ENCODE measurements at regions not wholly inside any gene's neighbourhood (a gene's known extent, or its start where the extent isn't known, plus 50 kb on each side); places are given as distances from the start of the nearest gene placed in this dataset.

DNA sequence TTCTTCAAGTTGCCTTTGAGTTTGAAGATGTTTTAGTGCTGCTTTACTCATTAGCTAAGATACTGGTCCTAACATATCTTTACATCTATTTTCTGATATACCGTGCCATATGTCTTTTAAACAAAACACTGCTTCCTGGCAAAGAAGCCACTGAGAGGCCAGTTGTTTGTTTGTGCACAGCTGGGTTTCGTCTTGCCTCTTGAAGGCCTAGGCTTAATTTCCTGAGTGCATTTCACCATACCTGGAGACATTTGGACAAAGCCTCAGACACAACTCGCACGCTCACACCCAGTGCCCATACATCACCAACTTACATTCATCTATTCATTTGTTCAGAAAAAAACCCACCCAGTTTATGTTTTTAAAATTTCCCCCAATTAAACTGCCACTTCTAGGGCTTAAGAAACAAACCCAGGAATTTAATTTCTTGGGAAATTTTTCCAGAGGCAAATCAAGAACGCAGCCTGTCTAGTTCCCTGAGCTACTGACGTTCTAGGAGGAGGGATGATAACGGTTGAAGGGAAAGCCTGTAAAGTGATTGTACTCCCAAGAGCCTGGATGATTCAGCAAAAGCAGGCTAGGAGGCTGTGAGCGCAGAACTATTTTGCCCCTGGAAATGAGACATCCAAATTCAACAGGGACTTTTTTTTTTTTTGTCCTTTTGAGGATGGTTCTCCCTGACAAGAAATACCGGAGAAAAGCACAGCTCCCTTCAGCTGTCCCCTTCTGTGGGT, 77.7 kb downstream of the OLIG3 start:
- TF ChIP-seq, protein P1, sequence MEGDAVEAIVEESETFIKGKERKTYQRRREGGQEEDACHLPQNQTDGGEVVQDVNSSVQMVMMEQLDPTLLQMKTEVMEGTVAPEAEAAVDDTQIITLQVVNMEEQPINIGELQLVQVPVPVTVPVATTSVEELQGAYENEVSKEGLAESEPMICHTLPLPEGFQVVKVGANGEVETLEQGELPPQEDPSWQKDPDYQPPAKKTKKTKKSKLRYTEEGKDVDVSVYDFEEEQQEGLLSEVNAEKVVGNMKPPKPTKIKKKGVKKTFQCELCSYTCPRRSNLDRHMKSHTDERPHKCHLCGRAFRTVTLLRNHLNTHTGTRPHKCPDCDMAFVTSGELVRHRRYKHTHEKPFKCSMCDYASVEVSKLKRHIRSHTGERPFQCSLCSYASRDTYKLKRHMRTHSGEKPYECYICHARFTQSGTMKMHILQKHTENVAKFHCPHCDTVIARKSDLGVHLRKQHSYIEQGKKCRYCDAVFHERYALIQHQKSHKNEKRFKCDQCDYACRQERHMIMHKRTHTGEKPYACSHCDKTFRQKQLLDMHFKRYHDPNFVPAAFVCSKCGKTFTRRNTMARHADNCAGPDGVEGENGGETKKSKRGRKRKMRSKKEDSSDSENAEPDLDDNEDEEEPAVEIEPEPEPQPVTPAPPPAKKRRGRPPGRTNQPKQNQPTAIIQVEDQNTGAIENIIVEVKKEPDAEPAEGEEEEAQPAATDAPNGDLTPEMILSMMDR (IDR thresholded peaks at IDR 0.05): no peak
- TF ChIP-seq POLR2A (IDR thresholded peaks at IDR 0.05): no peak

Data from body of pancreas (tissue), 4 donors.